Common myeloid progenitor, CD34-positive (primary cell): ENCODE measurements at regions not wholly inside any gene's neighbourhood (a gene's known extent, or its start where the extent isn't known, plus 50 kb on each side); places are given as distances from the start of the nearest gene placed in this dataset.

Experiments used
- CTCF ChIA-PET: fragments of 350-600 bp; sonication (Branson Sonifier 250); formaldehyde crosslinking; loops from one replicate; lab custom pipeline; 2021; ENCODE audit warnings: antibody characterized with exemption; lab: Charles Lee
- POLR2A ChIA-PET: fragments of 350-600 bp; sonication (Branson Sonifier 250); formaldehyde crosslinking; loops from one replicate; lab custom pipeline; 2021; ENCODE audit warnings: antibody characterized with exemption; lab: Charles Lee
- DNase-seq, 3 donors: peaks; one replicate each; pipeline versions ENCODE4 v3.0.0 to v3.0.0-alpha.2; 2013
- H3K27ac ChIP-seq, 2 experiments: 1 replicate in 1 of 2; 2 replicates in 1 of 2; pipeline ENCODE4 v1.7.0; 2013; ENCODE audit warnings: inconsistent platforms in 2 of 2, low read length in 2 of 2, mild to moderate bottlenecking in 2 of 2, low read depth in 1 of 2, moderate library complexity in 1 of 2; ENCODE audit not compliant: severe bottlenecking in 2 of 2, insufficient read depth in 1 of 2, poor library complexity in 1 of 2
- H3K27me3 ChIP-seq, 5 experiments: replicated peaks in 2 of 5; 1 replicate in 3 of 5; 2 replicates in 2 of 5; pipeline versions ENCODE4 v1.6.1 to v1.7.0; 2013; ENCODE audit warnings: low read length in 4 of 5, mild to moderate bottlenecking in 2 of 5, moderate library complexity in 2 of 5, inconsistent platforms in 1 of 5; ENCODE audit not compliant: insufficient read depth in 5 of 5, control insufficient read depth in 4 of 5
- H3K36me3 ChIP-seq, 4 experiments: 1 replicate in 2 of 4; 2 replicates in 2 of 4; pipeline versions ENCODE4 v1.6.1 to v1.7.0; 2013; ENCODE audit warnings: low read length in 3 of 4, control low read depth in 1 of 4, mild to moderate bottlenecking in 1 of 4; ENCODE audit not compliant: control insufficient read depth in 4 of 4, insufficient read depth in 4 of 4
- H3K4me1 ChIP-seq, 4 experiments: 1 replicate in 3 of 4; 2 replicates in 1 of 4; pipeline versions ENCODE4 v1.6.1 to v1.7.1; 2013; ENCODE audit warnings: low read length in 3 of 4, mild to moderate bottlenecking in 3 of 4, control low read depth in 1 of 4, inconsistent platforms in 1 of 4, moderate library complexity in 1 of 4; ENCODE audit not compliant: control insufficient read depth in 4 of 4, insufficient read depth in 4 of 4; ENCODE audit errors: control extremely low read depth in 1 of 4
- H3K4me3 ChIP-seq, 7 experiments: 1 replicate in 4 of 7; 2 replicates in 3 of 7; pipeline versions ENCODE4 v1.5.1 to v1.7.0; 2013; ENCODE audit warnings: mild to moderate bottlenecking in 7 of 7, low read length in 6 of 7, moderate library complexity in 6 of 7, inconsistent platforms in 2 of 7, low read depth in 2 of 7, control low read depth in 1 of 7; ENCODE audit not compliant: insufficient read depth in 4 of 7, control insufficient read depth in 1 of 7; ENCODE audit errors: extremely low read depth in 1 of 7
- H3K9me3 ChIP-seq, 5 experiments: 1 replicate in 4 of 5; 2 replicates in 1 of 5; pipeline versions ENCODE4 v1.6.1 to v1.7.1; 2013; ENCODE audit warnings: low read length in 4 of 5, mild to moderate bottlenecking in 2 of 5, inconsistent platforms in 1 of 5, low read depth in 1 of 5, moderate library complexity in 1 of 5; ENCODE audit not compliant: control insufficient read depth in 4 of 5, insufficient read depth in 2 of 5; ENCODE audit errors: control extremely low read depth in 1 of 5
- WGBS: methylation state at CpG from one replicate; pipeline ENCODE4 v1.1.5; 2013; ENCODE audit not compliant: insufficient coverage; 5-methylcytosine and 5-hydroxymethylcytosine counted together

DNA sequence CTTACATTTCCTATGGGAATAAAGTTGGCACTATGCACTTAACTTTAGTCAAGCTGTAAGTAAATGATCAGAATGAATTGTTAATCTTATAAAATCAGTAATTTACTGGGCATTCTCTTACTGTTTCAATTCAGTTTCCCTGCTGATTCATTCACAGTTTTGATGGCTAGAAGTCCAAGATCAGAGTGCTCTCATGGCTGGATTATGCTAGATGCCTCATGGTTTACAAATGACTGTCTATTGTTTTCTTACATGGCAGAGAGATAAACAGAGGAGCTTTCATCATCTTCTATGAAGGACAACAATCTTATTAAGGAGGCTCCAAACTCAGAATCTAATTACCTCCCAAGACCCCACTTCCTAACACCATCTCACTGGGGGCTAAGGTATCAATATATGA, 135.1 kb upstream of the CARD18 start:
- no peak for DNase-seq
- no peaks in the 10 kb centered on the region for H3K36me3 ChIP-seq
- no peak overlapping the region for H3K27ac ChIP-seq
- H3K27me3 ChIP-seq, result no peaks in the 10 kb centered on the region
- CTCF ChIA-PET, result no interaction called here
- H3K4me1 ChIP-seq, result no peaks in the 10 kb centered on the region
- no peaks in the 10 kb centered on the region for H3K9me3 ChIP-seq
- POLR2A ChIA-PET, result no interaction called here
- H3K4me3 ChIP-seq, result no peak overlapping the region

DNA sequence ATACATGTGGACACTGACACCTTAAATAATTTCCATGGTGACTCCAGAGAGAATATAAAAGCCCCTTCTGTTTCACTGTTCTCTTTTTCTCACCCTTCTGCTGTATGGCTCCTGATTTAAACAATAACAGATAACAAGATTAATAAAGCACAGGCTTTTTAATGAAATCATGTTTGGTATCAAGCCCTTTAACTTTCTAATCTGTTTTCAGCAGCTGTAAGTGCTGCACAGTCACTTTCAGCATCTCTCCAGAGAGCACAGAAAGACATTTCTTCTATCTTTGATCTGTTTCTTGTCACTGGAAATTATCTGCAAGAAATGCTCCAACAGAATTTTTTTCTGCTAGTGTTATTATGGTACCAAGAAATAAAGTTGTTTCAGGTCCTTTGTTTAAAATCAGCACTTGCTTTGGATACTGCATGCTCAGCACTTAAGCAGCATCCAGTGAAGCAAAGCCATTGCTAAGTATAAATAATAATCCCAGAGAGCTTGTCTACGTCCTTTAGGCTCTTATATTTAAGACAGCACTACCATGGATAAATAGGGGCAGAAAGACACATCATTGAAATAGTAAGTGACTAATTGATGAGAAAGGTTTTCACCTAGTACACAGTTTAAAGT, 134.2 kb upstream of the CARD18 start:
- Histone ChIP-seq H3K27ac (no peak overlapping the region), H3K27me3 (no peaks in the 10 kb centered on the region), H3K9me3 (no peaks in the 10 kb centered on the region), H3K36me3 (no peaks in the 10 kb centered on the region), H3K4me3 (no peak overlapping the region), H3K4me1 (no peaks in the 10 kb centered on the region)
- ChIA-PET CTCF (no interaction called here), POLR2A (no interaction called here)
- no CpG with 5 or more reads among the region's 1 CpG for WGBS
- no peak for DNase-seq

DNA sequence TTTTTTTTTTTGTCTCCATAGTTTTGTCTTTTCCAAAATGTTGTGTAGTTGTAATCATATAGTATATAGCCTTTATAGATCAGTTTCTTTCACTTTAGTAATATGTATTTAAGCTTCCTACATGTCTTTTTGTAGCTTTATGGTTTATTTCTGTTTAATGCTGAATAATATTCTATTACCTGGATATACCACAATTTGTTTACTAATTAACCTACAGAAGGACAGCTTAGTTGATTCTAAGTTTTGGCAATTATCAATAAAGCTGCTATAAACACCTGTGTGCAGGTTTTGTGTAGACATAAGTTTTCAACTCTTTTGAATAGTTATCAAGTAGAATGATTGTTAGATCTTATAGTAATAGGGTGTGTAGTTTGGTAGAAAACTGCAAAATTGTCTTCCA, 130.3 kb upstream of the CARD18 start:
- DNase-seq, result no peak
- H3K4me1 ChIP-seq, result no peaks in the 10 kb centered on the region
- ChIA-PET POLR2A (no interaction called here), CTCF (no interaction called here)
- H3K27ac ChIP-seq, result no peak overlapping the region
- no peaks in the 10 kb centered on the region for H3K36me3 ChIP-seq
- no peak overlapping the region for H3K4me3 ChIP-seq
- no peaks in the 10 kb centered on the region for H3K9me3 ChIP-seq
- H3K27me3 ChIP-seq, result no peaks in the 10 kb centered on the region

DNA sequence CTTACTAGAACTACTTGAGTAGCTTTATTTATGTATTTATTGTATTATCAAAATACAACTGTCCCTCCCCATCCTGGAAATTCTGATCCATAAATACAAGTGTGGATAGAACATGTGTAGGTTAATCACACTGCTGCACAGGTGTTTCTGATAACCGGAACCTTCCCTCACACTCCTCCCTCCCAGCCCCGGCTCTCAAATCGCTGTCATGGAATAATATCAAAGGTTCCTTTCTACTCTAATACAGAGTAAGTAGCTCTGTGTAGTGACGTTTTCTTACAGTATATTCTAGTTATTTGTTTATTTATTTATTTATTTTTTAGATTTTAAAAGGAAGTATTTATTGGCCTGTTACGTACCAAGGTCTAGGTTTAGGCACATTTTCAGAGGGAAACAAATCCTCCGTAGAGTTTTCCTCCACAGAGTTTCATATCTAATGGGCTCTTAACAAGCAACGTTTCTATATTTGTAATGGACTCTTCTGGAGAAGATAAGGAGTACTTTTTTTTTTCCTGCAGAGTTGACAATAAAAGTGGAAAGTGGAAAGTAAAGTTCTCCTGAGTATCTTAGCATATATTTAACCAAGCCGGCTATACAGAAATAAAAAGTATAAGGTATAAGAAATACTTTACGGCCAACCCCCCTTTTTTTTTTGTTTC, 129.0 kb upstream of the CARD18 start:
- ChIA-PET POLR2A (no interaction called here), CTCF (no interaction called here)
- Histone ChIP-seq H3K9me3 (no peaks in the 10 kb centered on the region), H3K27ac (no peak overlapping the region), H3K4me1 (no peaks in the 10 kb centered on the region), H3K4me3 (no peak overlapping the region), H3K27me3 (no peaks in the 10 kb centered on the region), H3K36me3 (no peaks in the 10 kb centered on the region)
- no peak for DNase-seq
- WGBS, result no CpG with 5 or more reads among the region's 9 CpGs

DNA sequence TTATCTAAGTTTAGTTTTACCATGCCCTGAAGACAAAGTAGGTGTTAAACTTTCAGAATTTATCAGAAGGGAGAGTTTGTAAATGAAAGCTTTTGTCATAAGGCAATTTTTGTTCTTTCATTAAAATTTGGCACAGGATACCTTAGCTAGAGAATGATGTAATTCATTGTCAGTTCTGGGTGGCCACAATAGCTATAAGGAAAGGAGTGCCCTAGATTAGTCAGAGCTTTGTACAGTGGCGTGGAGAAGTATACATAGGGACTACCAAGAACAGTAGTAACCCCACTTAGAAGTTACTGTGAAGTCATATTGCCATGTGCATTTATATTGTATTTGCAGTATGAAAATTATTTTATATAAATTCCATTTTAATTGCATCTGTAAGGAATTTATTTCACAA, 126.3 kb upstream of the CARD18 start:
- H3K4me3 ChIP-seq, result no peak overlapping the region
- POLR2A ChIA-PET, result no interaction called here

DNA sequence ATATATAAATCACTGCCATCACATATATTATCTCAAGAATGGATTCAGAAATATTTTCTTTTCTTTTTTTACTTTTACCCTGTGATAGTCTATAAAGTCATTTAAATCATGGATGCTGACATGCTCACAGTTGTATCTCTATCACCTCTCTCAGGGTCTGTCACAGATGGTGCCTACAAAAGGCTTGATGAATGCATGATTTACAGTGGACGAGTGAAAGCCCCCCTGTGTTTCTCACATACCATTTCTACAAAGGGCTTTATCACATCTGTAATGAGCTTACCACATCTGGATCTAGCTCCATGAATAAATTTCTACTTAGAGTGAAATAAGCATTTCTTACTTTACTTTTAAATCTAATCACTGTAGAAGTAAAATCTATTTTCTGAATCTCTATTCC, 121.4 kb upstream of the CARD18 start:
- H3K9me3 ChIP-seq, result no peaks in the 10 kb centered on the region

More for the DNA sequence above, 126.3 kb upstream of the CARD18 start:
- CTCF ChIA-PET, result no interaction called here
- WGBS, result no CpG with 5 or more reads among the region's 1 CpG
- no peak overlapping the region for H3K27ac ChIP-seq
- H3K9me3 ChIP-seq, result no peaks in the 10 kb centered on the region
- H3K27me3 ChIP-seq, result no peaks in the 10 kb centered on the region
- no peak for DNase-seq
- no peaks in the 10 kb centered on the region for H3K4me1 ChIP-seq
- no peaks in the 10 kb centered on the region for H3K36me3 ChIP-seq

DNA sequence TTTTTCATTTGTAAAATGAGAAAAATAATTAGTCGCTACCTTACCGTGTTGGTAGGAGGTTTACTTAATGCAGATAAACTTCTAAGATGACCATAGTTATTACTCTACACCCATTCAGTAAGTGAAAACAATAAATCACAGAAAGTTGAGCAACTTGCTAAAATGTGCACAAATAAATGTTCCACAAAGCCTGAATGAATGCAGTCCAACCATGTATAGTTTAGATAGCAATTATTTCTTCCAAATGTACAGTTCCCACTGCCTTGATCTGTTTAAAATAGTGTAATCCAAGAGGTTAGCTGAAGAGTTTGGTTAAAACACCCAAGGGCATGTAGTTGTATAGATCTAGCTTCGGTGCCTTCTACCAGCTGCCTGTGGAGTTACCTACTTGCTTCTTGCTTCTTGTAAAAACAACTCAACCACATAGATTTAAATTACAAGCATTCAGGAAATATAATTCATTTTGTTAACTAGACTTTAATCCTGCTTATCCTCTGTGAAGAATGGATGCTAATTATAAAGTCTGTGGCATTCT, 106.3 kb upstream of the CARD18 start:
- Histone ChIP-seq H3K36me3 (no peaks in the 10 kb centered on the region), H3K27ac (no peak overlapping the region), H3K9me3 (no peaks in the 10 kb centered on the region), H3K27me3 (no peaks in the 10 kb centered on the region), H3K4me1 (peaks cover 0 to 11% (median 2%) of the 10 kb centered on the region in 4 experiments), H3K4me3 (no peak overlapping the region)
- ChIA-PET POLR2A (no interaction called here), CTCF (no interaction called here)
- WGBS, result 100% methylated on average over 1 of the region's 3 CpGs
- no peak for DNase-seq

More for the DNA sequence above, 121.4 kb upstream of the CARD18 start:
- POLR2A ChIA-PET, result no interaction called here
- no peak for DNase-seq
- CTCF ChIA-PET, result no interaction called here
- Histone ChIP-seq H3K4me1 (no peaks in the 10 kb centered on the region), H3K4me3 (no peak overlapping the region), H3K27ac (no peak overlapping the region), H3K27me3 (no peaks in the 10 kb centered on the region), H3K36me3 (no peaks in the 10 kb centered on the region)
- no CpG with 5 or more reads among the region's 1 CpG for WGBS
